Naive thymus-derived CD4-positive, alpha-beta T cell (primary cell): ENCODE measurements at regions not wholly inside any gene's neighbourhood (a gene's known extent, or its start where the extent isn't known, plus 50 kb on each side); places are given as distances from the start of the nearest gene placed in this dataset.

ENCODE experiments used
- ATAC-seq: fragments of 150-1000 bp; cut with Tn5 transposase; 2 replicates; pipeline ENCODE4 v1.10.0; 2021; ENCODE audit warnings: mild to moderate bottlenecking, moderate library complexity
- CTCF ChIA-PET: fragments of 350-600 bp; sonication (Branson Sonifier 250); formaldehyde crosslinking; loops from one replicate; lab custom pipeline; 2021; ENCODE audit warnings: antibody characterized with exemption; lab: Charles Lee
- POLR2A ChIA-PET: fragments of 350-600 bp; sonication (Branson Sonifier 250); formaldehyde crosslinking; loops from one replicate; lab custom pipeline; 2021; ENCODE audit warnings: antibody characterized with exemption, inconsistent platforms; lab: Charles Lee
- DNase-seq, 9 donors: peaks; one replicate each; pipeline versions ENCODE4 v3.0.0 to v3.0.0-alpha.2; 2020 to 2022; ENCODE audit warnings: mixed read lengths in 1 of 9
- H3K27ac ChIP-seq: one replicate; pipeline ENCODE4 v1.7.0; 2013; ENCODE audit warnings: mild to moderate bottlenecking, low read depth, low read length, moderate library complexity
- H3K27me3 ChIP-seq, 2 donors: one replicate each; pipeline ENCODE4 v1.7.0; 2013; ENCODE audit warnings: low read length in 2 of 2, mild to moderate bottlenecking in 2 of 2, moderate library complexity in 2 of 2; ENCODE audit not compliant: control insufficient read depth in 2 of 2, insufficient read depth in 2 of 2
- H3K36me3 ChIP-seq, 3 experiments: 1 replicate in 2 of 3; 2 replicates in 1 of 3; pipeline ENCODE4 v1.7.0; 2013; ENCODE audit warnings: low read length in 3 of 3, mild to moderate bottlenecking in 3 of 3, moderate library complexity in 1 of 3; ENCODE audit not compliant: insufficient read depth in 3 of 3, control insufficient read depth in 2 of 3
- H3K4me1 ChIP-seq, 2 donors: one replicate each; pipeline ENCODE4 v1.7.0; 2013; ENCODE audit warnings: low read length in 2 of 2, mild to moderate bottlenecking in 2 of 2, moderate library complexity in 1 of 2; ENCODE audit not compliant: control insufficient read depth in 2 of 2, insufficient read depth in 2 of 2
- H3K4me3 ChIP-seq: 2 replicates; pipeline ENCODE4 v1.7.0; 2013; ENCODE audit warnings: mild to moderate bottlenecking, low read length
- H3K9me3 ChIP-seq, 3 experiments: 1 replicate in 2 of 3; 2 replicates in 1 of 3; pipeline ENCODE4 v1.7.0; 2013; ENCODE audit warnings: low read length in 3 of 3; ENCODE audit not compliant: control insufficient read depth in 2 of 3
- H3K27ac Mint-ChIP-seq, 9 donors: one replicate each; pipeline ENCODE4 v1.8.0; 2020 to 2022; ENCODE audit warnings: mixed read lengths in 9 of 9, mild to moderate bottlenecking in 8 of 9, moderate library complexity in 5 of 9, inconsistent platforms in 2 of 9
- H3K27me3 Mint-ChIP-seq, 5 donors: one replicate each; pipeline ENCODE4 v1.8.0; 2021 to 2022; ENCODE audit warnings: mixed read lengths in 5 of 5, mild to moderate bottlenecking in 1 of 5
- H3K36me3 Mint-ChIP-seq, 5 donors: one replicate each; pipeline ENCODE4 v1.8.0; 2020 to 2022; ENCODE audit warnings: mixed read lengths in 5 of 5, mild to moderate bottlenecking in 3 of 5, inconsistent platforms in 1 of 5
- H3K4me1 Mint-ChIP-seq, 7 donors: one replicate each; pipeline ENCODE4 v1.8.0; 2020 to 2022; ENCODE audit warnings: mixed read lengths in 7 of 7, mild to moderate bottlenecking in 3 of 7, inconsistent platforms in 1 of 7
- H3K4me3 Mint-ChIP-seq, 10 donors: one replicate each; pipeline ENCODE4 v1.8.0; 2020 to 2022; ENCODE audit warnings: mild to moderate bottlenecking in 10 of 10, mixed read lengths in 10 of 10, moderate library complexity in 6 of 10, inconsistent platforms in 2 of 10
- H3K9me3 Mint-ChIP-seq, 11 donors: one replicate each; pipeline ENCODE4 v1.8.0; 2020 to 2022; ENCODE audit warnings: mixed read lengths in 11 of 11, mild to moderate bottlenecking in 4 of 11, inconsistent platforms in 1 of 11, moderate library complexity in 1 of 11
- intact Hi-C, 2 donors: fragments of 100-400 bp; cut with micrococcal nuclease; formaldehyde crosslinking; loops; one replicate each; pipeline ENCODE4 v1.15.1; 2023

- Histone ChIP-seq H3K27me3 (no peaks in the 10 kb centered on the region), H3K9me3 (no peaks in the 10 kb centered on the region), H3K4me1 (no peaks in the 10 kb centered on the region), H3K36me3 (no peaks in the 10 kb centered on the region), H3K27ac (no peak overlapping the region), H3K4me3 (no peak overlapping the region)
- Mint-ChIP-seq H3K9me3 (peaks cover 0 to 15% (median 11%) of the 10 kb centered on the region in 11 donors), H3K4me3 (no peak overlapping the region), H3K27ac (no peak overlapping the region), H3K27me3 (peaks cover 0 to 5% (median 4%) of the 10 kb centered on the region in 5 donors), H3K36me3 (no peaks in the 10 kb centered on the region), H3K4me1 (no peaks in the 10 kb centered on the region)
- intact Hi-C loops: no loop called here
- POLR2A ChIA-PET: no interaction called here
- DNase-seq (no peak), ATAC-seq (no peak)
- CTCF ChIA-PET: no interaction called here
Measured at GRCh38 chr19:31955884-31956283, 389.5 kb upstream of the ZNF507 start.

DNA sequence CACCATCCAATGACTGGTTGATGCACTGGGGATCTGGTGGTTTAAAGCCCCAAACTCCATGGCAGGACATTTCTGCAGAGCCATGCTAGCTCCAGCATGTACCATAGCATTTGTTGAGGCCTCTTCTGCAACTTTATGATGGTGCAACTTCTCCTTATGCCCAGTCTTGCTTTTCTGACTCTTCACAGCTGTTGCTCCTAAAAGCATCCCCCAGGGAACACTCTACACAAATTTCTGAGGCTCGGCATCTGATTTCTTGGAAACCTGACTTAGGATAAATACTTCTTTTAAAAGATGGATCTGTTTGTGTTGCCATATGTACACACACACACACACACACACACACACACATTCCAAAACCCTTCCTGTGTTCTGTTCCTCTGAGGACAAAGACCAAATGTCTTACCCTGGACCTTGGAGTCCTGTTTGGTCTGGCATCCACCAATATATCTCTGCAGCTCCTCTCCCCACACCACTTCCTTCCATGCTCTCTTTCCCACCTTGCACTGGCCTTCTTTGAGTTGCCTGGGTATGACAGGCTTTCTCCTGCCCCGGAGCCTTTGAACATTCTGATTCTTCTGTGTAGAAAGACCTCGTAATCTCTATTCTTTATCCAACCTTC, 388.5 kb upstream of the ZNF507 start:
- ChIA-PET POLR2A (no interaction called here), CTCF (no interaction called here)
- Mint-ChIP-seq H3K27ac (no peak overlapping the region), H3K9me3 (peaks cover 0 to 15% (median 9%) of the 10 kb centered on the region in 11 donors), H3K27me3 (peaks cover 0 to 7% (median 4%) of the 10 kb centered on the region in 5 donors), H3K4me1 (no peaks in the 10 kb centered on the region), H3K4me3 (no peak overlapping the region), H3K36me3 (no peaks in the 10 kb centered on the region)
- Histone ChIP-seq H3K4me3 (no peak overlapping the region), H3K4me1 (no peaks in the 10 kb centered on the region), H3K36me3 (no peaks in the 10 kb centered on the region), H3K27ac (no peak overlapping the region), H3K9me3 (no peaks in the 10 kb centered on the region), H3K27me3 (no peaks in the 10 kb centered on the region)
- intact Hi-C loops: no loop called here
- ATAC-seq: no peak
- DNase-seq: no peak

- H3K27me3 ChIP-seq: no peaks in the 10 kb centered on the region
- peaks cover 0 to 15% (median 5%) of the 10 kb centered on the region in 11 donors for H3K9me3 Mint-ChIP-seq
- H3K4me3 ChIP-seq: no peak overlapping the region
- no peaks in the 10 kb centered on the region for H3K9me3 ChIP-seq
- no peaks in the 10 kb centered on the region for H3K36me3 ChIP-seq
- DNase-seq (no peak), ATAC-seq (no peak)
- H3K27ac Mint-ChIP-seq: no peak overlapping the region
- ChIA-PET POLR2A (no interaction called here), CTCF (no interaction called here)
- no peaks in the 10 kb centered on the region for H3K4me1 ChIP-seq
- H3K27me3 Mint-ChIP-seq: peaks cover 0 to 7% (median 4%) of the 10 kb centered on the region in 5 donors
- no peak overlapping the region for H3K27ac ChIP-seq
- intact Hi-C loops: no loop called here
- no peaks in the 10 kb centered on the region for H3K36me3 Mint-ChIP-seq
- no peaks in the 10 kb centered on the region for H3K4me1 Mint-ChIP-seq
- no peak overlapping the region for H3K4me3 Mint-ChIP-seq
Measured at GRCh38 chr19:31957711-31958110, 387.7 kb upstream of the ZNF507 start.

GRCh38 chr19:31959527-31960018, 385.8 kb upstream of the ZNF507 start:
- ATAC-seq (no peak), DNase-seq (no peak)
- Mint-ChIP-seq H3K27ac (no peak overlapping the region), H3K9me3 (peaks cover 0 to 18% (median 4%) of the 10 kb centered on the region in 11 donors), H3K27me3 (peaks cover 0 to 7% (median 4%) of the 10 kb centered on the region in 5 donors), H3K4me1 (no peaks in the 10 kb centered on the region), H3K4me3 (no peak overlapping the region), H3K36me3 (no peaks in the 10 kb centered on the region)
- POLR2A ChIA-PET: no interaction called here
- Histone ChIP-seq H3K27ac (no peak overlapping the region), H3K9me3 (no peaks in the 10 kb centered on the region), H3K27me3 (no peaks in the 10 kb centered on the region), H3K36me3 (no peaks in the 10 kb centered on the region), H3K4me3 (no peak overlapping the region), H3K4me1 (no peaks in the 10 kb centered on the region)
- intact Hi-C loops: no loop called here
- CTCF ChIA-PET: no interaction called here

DNA sequence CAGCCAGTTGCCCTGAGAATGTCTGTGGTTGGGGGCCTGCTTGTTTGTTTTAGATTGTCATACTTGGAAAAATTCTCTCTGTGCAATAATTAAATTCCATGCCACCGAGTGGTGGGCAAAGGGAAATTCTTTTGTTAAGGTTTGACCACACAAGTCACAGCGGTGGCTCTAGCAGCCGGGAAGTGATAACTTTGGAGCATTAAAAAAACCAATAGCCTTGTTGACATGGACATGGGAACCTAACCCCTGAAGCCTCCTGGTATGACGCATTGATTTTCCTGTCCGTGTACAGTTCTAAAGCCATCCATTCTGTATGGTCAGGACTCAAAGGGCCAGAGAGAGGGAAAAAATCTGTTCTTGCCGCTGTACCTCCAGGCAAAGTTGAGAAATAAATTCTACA, 384.9 kb upstream of the ZNF507 start:
- ChIA-PET POLR2A (no interaction called here), CTCF (no interaction called here)
- peaks cover 0 to 7% (median 4%) of the 10 kb centered on the region in 5 donors for H3K27me3 Mint-ChIP-seq
- H3K4me3 Mint-ChIP-seq: no peak overlapping the region
- no peaks in the 10 kb centered on the region for H3K36me3 ChIP-seq
- H3K27ac ChIP-seq: no peak overlapping the region
- H3K9me3 ChIP-seq: no peaks in the 10 kb centered on the region
- no peaks in the 10 kb centered on the region for H3K27me3 ChIP-seq
- peaks cover 0 to 16% (median 3%) of the 10 kb centered on the region in 11 donors for H3K9me3 Mint-ChIP-seq
- H3K36me3 Mint-ChIP-seq: no peaks in the 10 kb centered on the region
- ATAC-seq: no peak
- no peaks in the 10 kb centered on the region for H3K4me1 ChIP-seq
- no peak overlapping the region for H3K4me3 ChIP-seq
- no peak overlapping the region for H3K27ac Mint-ChIP-seq
- no peaks in the 10 kb centered on the region for H3K4me1 Mint-ChIP-seq
- intact Hi-C loops: no loop called here
- no peak for DNase-seq

DNA sequence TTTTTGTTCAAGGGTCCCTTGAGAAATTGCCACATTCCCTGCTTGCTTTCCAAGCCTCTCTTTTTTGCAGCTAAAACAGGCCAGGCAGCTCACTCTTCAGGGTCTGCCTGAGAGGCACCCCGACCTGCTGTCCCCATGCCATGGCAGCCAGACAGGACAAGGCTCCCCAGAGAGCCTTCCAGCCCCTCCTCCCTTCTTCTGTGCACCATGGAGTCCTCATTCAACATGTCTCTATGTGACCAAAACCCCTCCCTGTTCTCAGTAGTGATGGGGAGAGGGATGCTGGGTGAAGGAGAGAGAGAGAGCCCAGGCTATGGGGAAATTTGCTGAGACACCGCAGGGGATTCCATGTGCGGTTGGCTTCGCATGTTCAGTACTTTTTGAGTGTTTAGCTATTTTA, 384.2 kb upstream of the ZNF507 start:
- Mint-ChIP-seq H3K27me3 (peaks cover 0 to 7% (median 0%) of the 10 kb centered on the region in 5 donors), H3K9me3 (peaks cover 0 to 16% (median 2%) of the 10 kb centered on the region in 11 donors), H3K36me3 (no peaks in the 10 kb centered on the region), H3K4me3 (no peak overlapping the region), H3K4me1 (no peaks in the 10 kb centered on the region), H3K27ac (no peak overlapping the region)
- POLR2A ChIA-PET: no interaction called here
- H3K27ac ChIP-seq: no peak overlapping the region
- H3K4me3 ChIP-seq: no peak overlapping the region
- no peak for ATAC-seq
- no peaks in the 10 kb centered on the region for H3K36me3 ChIP-seq
- no peak for DNase-seq
- H3K9me3 ChIP-seq: no peaks in the 10 kb centered on the region
- CTCF ChIA-PET: no interaction called here
- H3K27me3 ChIP-seq: no peaks in the 10 kb centered on the region
- no peaks in the 10 kb centered on the region for H3K4me1 ChIP-seq
- intact Hi-C loops: no loop called here

- intact Hi-C loops: no loop called here
- ATAC-seq: no peak
- Histone ChIP-seq H3K27me3 (no peaks in the 10 kb centered on the region), H3K27ac (no peak overlapping the region), H3K9me3 (no peaks in the 10 kb centered on the region), H3K4me3 (no peak overlapping the region), H3K4me1 (no peaks in the 10 kb centered on the region), H3K36me3 (no peaks in the 10 kb centered on the region)
- Mint-ChIP-seq H3K36me3 (no peaks in the 10 kb centered on the region), H3K27ac (no peak overlapping the region), H3K27me3 (peaks cover 0 to 7% (median 0%) of the 10 kb centered on the region in 5 donors), H3K4me3 (no peak overlapping the region), H3K9me3 (peaks cover 0 to 16% (median 3%) of the 10 kb centered on the region in 11 donors), H3K4me1 (no peaks in the 10 kb centered on the region)
- CTCF ChIA-PET: no interaction called here
- DNase-seq: no peak
- POLR2A ChIA-PET: no interaction called here
Measured at GRCh38 chr19:31961667-31962066, 383.7 kb upstream of the ZNF507 start.
